HAP-1 (cell line): ENCODE measurements at regions not wholly inside any gene's neighbourhood (a gene's known extent, or its start where the extent isn't known, plus 50 kb on each side); places are given as distances from the start of the nearest gene placed in this dataset.
"Not testable (repeated sequence)": the region's sequence is repeated elsewhere in the genome, so short reads cannot be mapped to it uniquely, and the experiment has no call there.

Experiments
- DNase-seq, 2 experiments: peaks; one replicate each; pipeline ENCODE4 v3.0.0-alpha.2; 2016 to 2020; ENCODE audit warnings: low spot score in 2 of 2
- H3K27me3 ChIP-seq: fragments of 250-450 bp; sonication (Bioruptor Pico); 2 replicates; pipeline ENCODE4 v1.5.1; 2020; ENCODE audit warnings: low read depth, mild to moderate bottlenecking, moderate library complexity
- H3K36me3 ChIP-seq: fragments of 250-450 bp; sonication (Bioruptor Pico); replicated peaks from 2 replicates; pipeline ENCODE4 v1.5.1; 2020; ENCODE audit warnings: mild to moderate bottlenecking
- H3K4me1 ChIP-seq: fragments of 250-450 bp; sonication (Bioruptor Pico); 2 replicates; pipeline ENCODE4 v1.5.1; 2020; ENCODE audit warnings: mild to moderate bottlenecking
- H3K4me3 ChIP-seq: fragments of 250-450 bp; sonication (Bioruptor Pico); 2 replicates; pipeline ENCODE4 v1.5.1; 2020; ENCODE audit warnings: mild to moderate bottlenecking, moderate library complexity
- H3K9me3 ChIP-seq: fragments of 250-450 bp; sonication (Bioruptor Pico); 2 replicates; pipeline ENCODE4 v1.5.1; 2020; ENCODE audit warnings: mild to moderate bottlenecking, moderate library complexity
- in situ Hi-C: fragments of 300-500 bp; cut with MboI; formaldehyde crosslinking; loops from 3 replicates; pipeline ENCODE4 v1.14.3; 2020; ENCODE audit warnings: low sequenced_read_pairs, inconsistent platforms, mixed read lengths

GRCh38 chr6:96743496-96743895 is 93.8 kb downstream of the GPR63 start:
- in situ Hi-C loops, result no loop called here
- Histone ChIP-seq H3K4me3 (no peak overlapping the region), H3K27me3 (no peaks in the 10 kb centered on the region), H3K36me3 (no peaks in the 10 kb centered on the region), H3K9me3 (no peaks in the 10 kb centered on the region), H3K4me1 (no peaks in the 10 kb centered on the region)
- DNase-seq, result no peak

- H3K36me3 ChIP-seq, result no peaks in the 10 kb centered on the region
Measured at GRCh38 chr6:96742702-96743101, 94.6 kb downstream of the GPR63 start.

GRCh38 chr6:96735332-96735731 is 101.9 kb downstream of the GPR63 start:
- H3K9me3 ChIP-seq, result no peaks in the 10 kb centered on the region
- no peaks in the 10 kb centered on the region for H3K4me1 ChIP-seq
- H3K27me3 ChIP-seq, result no peaks in the 10 kb centered on the region
- H3K36me3 ChIP-seq, result no peaks in the 10 kb centered on the region
- no peak overlapping the region for H3K4me3 ChIP-seq
- in situ Hi-C loops, result no loop called here
- no peak for DNase-seq

More at GRCh38 chr6:96742702-96743101, 94.6 kb downstream of the GPR63 start:
- DNase-seq, result no peak
- H3K4me3 ChIP-seq, result no peak overlapping the region
- H3K4me1 ChIP-seq, result no peaks in the 10 kb centered on the region
- no peaks in the 10 kb centered on the region for H3K27me3 ChIP-seq
- no peaks in the 10 kb centered on the region for H3K9me3 ChIP-seq
- in situ Hi-C loops, result no loop called here

GRCh38 chr6:96727144-96727543 is 110.1 kb downstream of the GPR63 start:
- H3K36me3 ChIP-seq, result no peaks in the 10 kb centered on the region
- H3K27me3 ChIP-seq, result no peaks in the 10 kb centered on the region
- no peak overlapping the region for H3K4me3 ChIP-seq
- no peak for DNase-seq
- H3K9me3 ChIP-seq, result no peaks in the 10 kb centered on the region
- H3K4me1 ChIP-seq, result no peaks in the 10 kb centered on the region
- in situ Hi-C loops, result no loop called here

GRCh38 chr6:96725296-96725695 is 112.0 kb downstream of the GPR63 start:
- in situ Hi-C loops, result no loop called here
- no peak overlapping the region for H3K4me3 ChIP-seq
- H3K36me3 ChIP-seq, result no peaks in the 10 kb centered on the region
- H3K9me3 ChIP-seq, result no peaks in the 10 kb centered on the region
- no peak for DNase-seq
- no peaks in the 10 kb centered on the region for H3K27me3 ChIP-seq
- H3K4me1 ChIP-seq, result no peaks in the 10 kb centered on the region

GRCh38 chr6:96724641-96725040 is 112.6 kb downstream of the GPR63 start:
- DNase-seq, result no peak
- H3K9me3 ChIP-seq, result no peaks in the 10 kb centered on the region
- no peak overlapping the region for H3K4me3 ChIP-seq
- H3K4me1 ChIP-seq, result no peaks in the 10 kb centered on the region
- in situ Hi-C loops, result no loop called here
- no peaks in the 10 kb centered on the region for H3K27me3 ChIP-seq
- no peaks in the 10 kb centered on the region for H3K36me3 ChIP-seq

- H3K4me3 ChIP-seq, result no peak overlapping the region
- H3K9me3 ChIP-seq, result no peaks in the 10 kb centered on the region
- in situ Hi-C loops, result no loop called here
- DNase-seq, result no peak
- H3K27me3 ChIP-seq, result no peaks in the 10 kb centered on the region
- H3K4me1 ChIP-seq, result no peaks in the 10 kb centered on the region
- no peaks in the 10 kb centered on the region for H3K36me3 ChIP-seq
Measured at GRCh38 chr6:96723362-96723761, 113.9 kb downstream of the GPR63 start.

- no peak for DNase-seq
- no peaks in the 10 kb centered on the region for H3K9me3 ChIP-seq
- no peaks in the 10 kb centered on the region for H3K4me1 ChIP-seq
- no peaks in the 10 kb centered on the region for H3K36me3 ChIP-seq
- no peaks in the 10 kb centered on the region for H3K27me3 ChIP-seq
- no peak overlapping the region for H3K4me3 ChIP-seq
- in situ Hi-C loops, result no loop called here
Measured at GRCh38 chr6:96721227-96721626, 116.0 kb downstream of the GPR63 start.

- in situ Hi-C loops, result no loop called here
- peak in 1 of 2 experiments; percentile 18 for DNase-seq
- no peaks in the 10 kb centered on the region for H3K4me1 ChIP-seq
- H3K9me3 ChIP-seq, result no peaks in the 10 kb centered on the region
- H3K4me3 ChIP-seq, result no peak overlapping the region
- H3K36me3 ChIP-seq, result no peaks in the 10 kb centered on the region
- no peaks in the 10 kb centered on the region for H3K27me3 ChIP-seq
Measured at GRCh38 chr6:96716221-96716620, 121.1 kb downstream of the GPR63 start.

- no peak for DNase-seq
- no peaks in the 10 kb centered on the region for H3K27me3 ChIP-seq
- H3K9me3 ChIP-seq, result no peaks in the 10 kb centered on the region
- in situ Hi-C loops, result no loop called here
- no peaks in the 10 kb centered on the region for H3K4me1 ChIP-seq
- no peak overlapping the region for H3K4me3 ChIP-seq
- H3K36me3 ChIP-seq, result no peaks in the 10 kb centered on the region
Measured at GRCh38 chr6:96715608-96716007, 121.7 kb downstream of the GPR63 start.

- in situ Hi-C loops, result no loop called here
- H3K4me3 ChIP-seq, result no peak overlapping the region
- peaks cover 6% of the 10 kb centered on the region for H3K4me1 ChIP-seq
- no peaks in the 10 kb centered on the region for H3K36me3 ChIP-seq
- no peaks in the 10 kb centered on the region for H3K27me3 ChIP-seq
- no peaks in the 10 kb centered on the region for H3K9me3 ChIP-seq
- DNase-seq, result no peak
Measured at GRCh38 chr6:96704713-96705112, 132.6 kb downstream of the GPR63 start.

- Histone ChIP-seq H3K27me3 (no peaks in the 10 kb centered on the region), H3K36me3 (no peaks in the 10 kb centered on the region), H3K4me1 (peaks cover 6% of the 10 kb centered on the region), H3K9me3 (no peaks in the 10 kb centered on the region), H3K4me3 (no peak overlapping the region)
- DNase-seq, result peak in 1 of 2 experiments; percentile 66
- in situ Hi-C loops, result no loop called here
Measured at GRCh38 chr6:96702626-96703025, 134.7 kb downstream of the GPR63 start.

- in situ Hi-C loops, result no loop called here
- H3K9me3 ChIP-seq, result no peaks in the 10 kb centered on the region
- no peaks in the 10 kb centered on the region for H3K36me3 ChIP-seq
- no peaks in the 10 kb centered on the region for H3K27me3 ChIP-seq
- H3K4me1 ChIP-seq, result peaks cover 6% of the 10 kb centered on the region
- H3K4me3 ChIP-seq, result no peak overlapping the region
- peak in 1 of 2 experiments; percentile 9 for DNase-seq
Measured at GRCh38 chr6:96700915-96701314, 136.4 kb downstream of the GPR63 start.

- H3K9me3 ChIP-seq, DNase-seq, H3K4me1 ChIP-seq, H3K36me3 ChIP-seq, H3K27me3 ChIP-seq, in situ Hi-C loops, H3K4me3 ChIP-seq: not testable (repeated sequence)
Measured at GRCh38 chr6:96694429-96694828, 131.5 kb downstream of the FHL5 start.

- no peaks in the 10 kb centered on the region for H3K4me1 ChIP-seq
- in situ Hi-C loops, result no loop called here
- no peaks in the 10 kb centered on the region for H3K9me3 ChIP-seq
- no peak for DNase-seq
- H3K36me3 ChIP-seq, result no peaks in the 10 kb centered on the region
- H3K4me3 ChIP-seq, result no peak overlapping the region
- no peaks in the 10 kb centered on the region; the same call in 1 of the 2 replicates for H3K27me3 ChIP-seq
Measured at GRCh38 chr6:96687121-96687520, 124.2 kb downstream of the FHL5 start.
